Endodermal cell (in vitro differentiated cells): ENCODE measurements at regions not wholly inside any gene's neighbourhood (a gene's known extent, or its start where the extent isn't known, plus 50 kb on each side); places are given as distances from the start of the nearest gene placed in this dataset.

Experiments
- DNase-seq: peaks from one replicate; pipeline ENCODE4 v3.0.0-alpha.2; 2017
- H3K27ac ChIP-seq: 2 replicates; pipeline ENCODE4 v1.5.1; 2013; ENCODE audit warnings: mild to moderate bottlenecking, low read depth, low read length, moderate library complexity
- H3K27me3 ChIP-seq: 2 replicates; pipeline ENCODE4 v1.6.1; 2013; ENCODE audit warnings: mild to moderate bottlenecking, low read length, moderate library complexity; ENCODE audit not compliant: insufficient read depth, control insufficient read depth, poor library complexity, severe bottlenecking
- H3K36me3 ChIP-seq: 2 replicates; pipeline ENCODE4 v1.7.0; 2013; ENCODE audit warnings: mild to moderate bottlenecking, low read length, moderate library complexity; ENCODE audit not compliant: control insufficient read depth, insufficient read depth
- H3K4me1 ChIP-seq: one replicate; pipeline ENCODE4 v1.7.0; 2013; ENCODE audit warnings: low read length; ENCODE audit not compliant: control insufficient read depth, insufficient read depth
- H3K4me3 ChIP-seq: 2 replicates; pipeline ENCODE4 v1.5.1; 2013; ENCODE audit warnings: mild to moderate bottlenecking, low read length, moderate library complexity
- H3K9ac ChIP-seq: 2 replicates; pipeline ENCODE4 v1.6.1; 2013; ENCODE audit warnings: mild to moderate bottlenecking, low read length, moderate library complexity; ENCODE audit not compliant: poor library complexity, severe bottlenecking; ENCODE audit errors: extremely low read depth
- H3K9me3 ChIP-seq: 2 replicates; pipeline ENCODE4 v1.6.1; 2013; ENCODE audit warnings: mild to moderate bottlenecking, low read length, moderate library complexity; ENCODE audit not compliant: control insufficient read depth
- H3K27ac Mint-ChIP-seq: 2 replicates; pipeline ENCODE4 v1.8.0; 2020; ENCODE audit warnings: mixed read lengths
- H3K27me3 Mint-ChIP-seq: 2 replicates; pipeline ENCODE4 v1.8.0; 2021; ENCODE audit warnings: mild to moderate bottlenecking, mixed read lengths; ENCODE audit not compliant: insufficient read depth
- H3K36me3 Mint-ChIP-seq: 2 replicates; pipeline ENCODE4 v1.8.0; 2020; ENCODE audit warnings: low read depth, mixed read lengths
- H3K4me1 Mint-ChIP-seq: 2 replicates; pipeline ENCODE4 v1.8.0; 2020; ENCODE audit warnings: mixed read lengths
- H3K4me3 Mint-ChIP-seq: 2 replicates; pipeline ENCODE4 v1.8.0; 2020; ENCODE audit warnings: mild to moderate bottlenecking, moderate library complexity, mixed read lengths
- H3K9me3 Mint-ChIP-seq: 2 replicates; pipeline ENCODE4 v1.8.0; 2020; ENCODE audit warnings: mild to moderate bottlenecking, mixed read lengths
- CTCF ChIP-seq: fragments of 200-600 bp; sonication (generic); conservative IDR thresholded peaks from 2 replicates; pipeline ENCODE4 v1.5.0; 2021; ENCODE audit warnings: antibody characterized with exemption, mild to moderate bottlenecking
- WGBS, 2 experiments: methylation state at CpG; one replicate each; pipeline versions ENCODE4 v1.1.5 to v1.1.7; 2013; ENCODE audit warnings: missing lambda C conversion rate in 2 of 2, mixed read lengths in 1 of 2; ENCODE audit not compliant: insufficient coverage in 1 of 2, insufficient read length in 1 of 2; 5-methylcytosine and 5-hydroxymethylcytosine counted together

GRCh38 chr6:105680131-105680530 lies 277.2 kb upstream of the PREP start:
- no peak for DNase-seq
- Mint-ChIP-seq H3K4me3 (no peak overlapping the region), H3K27ac (no peak overlapping the region), H3K9me3 (peaks cover 26% of the 10 kb centered on the region), H3K36me3 (peaks cover 2% of the 10 kb centered on the region), H3K4me1 (no peaks in the 10 kb centered on the region), H3K27me3 (no peaks in the 10 kb centered on the region)
- no peaks in the 10 kb centered on the region for H3K4me1 ChIP-seq
- no peaks in the 10 kb centered on the region for H3K27me3 ChIP-seq
- TF ChIP-seq CTCF: no peak
- WGBS, 2 experiments: 60 to 80% methylated on average over 1 of the region's 1 CpG
- no peak overlapping the region for H3K27ac ChIP-seq
- H3K9me3 ChIP-seq: peaks cover 15% of the 10 kb centered on the region
- no peaks in the 10 kb centered on the region for H3K36me3 ChIP-seq
- H3K4me3 ChIP-seq: no peak overlapping the region
- H3K9ac ChIP-seq: no peak overlapping the region

GRCh38 chr6:105678516-105678915 lies 275.6 kb upstream of the PREP start:
- H3K27me3 Mint-ChIP-seq: no peaks in the 10 kb centered on the region
- Histone ChIP-seq H3K27ac (no peak overlapping the region), H3K36me3 (no peaks in the 10 kb centered on the region), H3K4me3 (no peak overlapping the region), H3K9ac (no peak overlapping the region), H3K4me1 (no peaks in the 10 kb centered on the region), H3K27me3 (no peaks in the 10 kb centered on the region), H3K9me3 (peaks cover 12% of the 10 kb centered on the region)
- H3K36me3 Mint-ChIP-seq: peaks cover 2% of the 10 kb centered on the region
- 57% methylated on average over 1 of the region's 1 CpG; no CpG with 5 or more reads in 1 of the 2 experiments for WGBS, 2 experiments
- no peak for TF ChIP-seq CTCF
- H3K4me1 Mint-ChIP-seq: no peaks in the 10 kb centered on the region
- DNase-seq: no peak
- peaks cover 23% of the 10 kb centered on the region for H3K9me3 Mint-ChIP-seq
- no peak overlapping the region for H3K27ac Mint-ChIP-seq
- no peak overlapping the region for H3K4me3 Mint-ChIP-seq

- DNase-seq: no peak
- H3K4me1 ChIP-seq: no peaks in the 10 kb centered on the region
- H3K36me3 ChIP-seq: no peaks in the 10 kb centered on the region
- no peaks in the 10 kb centered on the region for H3K4me1 Mint-ChIP-seq
- no peak overlapping the region for H3K27ac ChIP-seq
- no peaks in the 10 kb centered on the region for H3K27me3 Mint-ChIP-seq
- H3K36me3 Mint-ChIP-seq: peaks cover 2% of the 10 kb centered on the region
- no peaks in the 10 kb centered on the region for H3K27me3 ChIP-seq
- no peak overlapping the region for H3K9ac ChIP-seq
- H3K4me3 Mint-ChIP-seq: no peak overlapping the region
- no peak for TF ChIP-seq CTCF
- peaks cover 12% of the 10 kb centered on the region for H3K9me3 ChIP-seq
- peaks cover 23% of the 10 kb centered on the region for H3K9me3 Mint-ChIP-seq
- WGBS, 2 experiments: 96 to 100% methylated on average over 2 of the region's 2 CpGs
- H3K4me3 ChIP-seq: no peak overlapping the region
- H3K27ac Mint-ChIP-seq: no peak overlapping the region
Observed at GRCh38 chr6:105677671-105678475, 275.0 kb upstream of the PREP start.
